GM18867 (cell line): ENCODE measurements at regions not wholly inside any gene's neighbourhood (a gene's known extent, or its start where the extent isn't known, plus 50 kb on each side); places are given as distances from the start of the nearest gene placed in this dataset.
"Not testable (repeated sequence)": the region's sequence is repeated elsewhere in the genome, so short reads cannot be mapped to it uniquely, and the experiment has no call there.

Experiments
- ATAC-seq: cut with Tn5 transposase; IDR thresholded peaks from one replicate; pipeline ENCODE4 v1.9.1; 2021; ENCODE audit warnings: mild to moderate bottlenecking, moderate library complexity; ENCODE audit not compliant: unreplicated experiment

DNA sequence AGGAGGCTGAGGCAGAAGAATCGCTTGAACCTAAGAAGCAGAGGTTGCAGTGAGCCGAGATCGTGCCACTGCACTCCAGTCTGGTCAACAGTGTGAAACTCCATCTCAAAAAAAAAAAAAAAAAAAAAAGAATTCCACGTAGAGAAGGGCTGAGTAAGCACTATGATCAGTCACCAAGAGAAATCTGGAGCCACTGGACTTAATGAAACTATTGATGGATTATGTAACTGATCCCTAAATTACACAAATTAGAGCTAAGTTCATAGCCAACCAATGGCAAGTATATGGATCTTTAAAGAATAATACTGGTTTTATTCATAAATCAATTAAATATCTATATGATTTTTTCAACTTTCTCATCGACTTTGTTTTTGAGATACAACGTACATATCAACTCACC, 72.2 kb upstream of the ABLIM1 start:
- no peak for ATAC-seq

GRCh38 chr10:114732931-114733330, 74.9 kb upstream of the ABLIM1 start:
- ATAC-seq = no peak

DNA sequence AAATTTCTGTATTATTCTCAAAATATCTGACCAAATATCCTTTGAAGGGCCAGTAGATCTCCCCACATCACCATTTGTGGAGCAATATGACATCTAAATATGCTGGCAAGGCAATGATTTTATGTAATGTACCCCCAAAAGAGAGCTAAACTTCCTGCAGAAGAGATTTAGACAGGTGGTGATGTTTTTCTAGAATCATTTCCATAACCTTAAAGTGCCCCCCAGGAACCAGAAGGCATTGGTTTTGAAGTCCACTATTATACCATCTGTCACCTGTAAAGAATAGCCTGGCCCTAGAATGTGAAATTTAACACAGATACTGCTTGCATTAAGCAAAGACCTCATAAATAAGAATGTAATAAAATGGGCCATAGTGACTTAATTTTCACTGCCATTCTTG, 77.9 kb upstream of the ABLIM1 start:
- no peak for ATAC-seq

DNA sequence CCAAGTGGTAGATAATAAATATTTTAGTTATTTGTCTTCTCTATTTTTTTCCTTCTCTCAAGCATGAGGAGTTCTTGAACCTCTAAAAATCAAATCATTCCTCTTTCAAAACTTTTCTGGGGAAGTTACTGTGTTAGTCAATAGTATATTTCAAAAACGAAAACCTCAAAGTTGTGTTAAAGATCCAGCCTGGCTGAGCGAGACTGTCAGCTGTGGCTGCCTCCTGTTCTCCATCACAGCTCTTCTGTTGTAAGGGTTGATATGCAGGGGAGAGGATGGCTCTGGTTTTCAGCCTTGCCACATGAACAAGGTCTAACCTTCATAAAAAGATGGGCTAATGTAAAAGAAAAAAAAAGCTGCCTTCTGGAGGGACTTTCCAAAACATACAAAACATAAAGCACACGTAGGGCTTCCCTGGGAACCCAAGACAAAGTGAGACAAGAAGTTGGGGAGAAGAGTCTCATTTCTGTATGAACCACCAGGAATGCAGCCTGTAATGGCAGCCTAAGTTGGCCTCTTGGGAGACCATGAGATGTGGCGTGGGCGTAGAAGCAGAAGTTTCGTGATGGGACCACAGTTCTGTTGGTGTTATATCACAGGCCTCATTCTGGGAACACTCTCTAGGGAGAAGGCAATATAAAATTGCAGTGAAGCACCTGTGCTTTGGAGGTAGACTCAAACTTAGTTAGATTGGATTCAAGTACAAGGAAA, 77.9 kb upstream of the FHIP2A start:
- ATAC-seq = no peak

DNA sequence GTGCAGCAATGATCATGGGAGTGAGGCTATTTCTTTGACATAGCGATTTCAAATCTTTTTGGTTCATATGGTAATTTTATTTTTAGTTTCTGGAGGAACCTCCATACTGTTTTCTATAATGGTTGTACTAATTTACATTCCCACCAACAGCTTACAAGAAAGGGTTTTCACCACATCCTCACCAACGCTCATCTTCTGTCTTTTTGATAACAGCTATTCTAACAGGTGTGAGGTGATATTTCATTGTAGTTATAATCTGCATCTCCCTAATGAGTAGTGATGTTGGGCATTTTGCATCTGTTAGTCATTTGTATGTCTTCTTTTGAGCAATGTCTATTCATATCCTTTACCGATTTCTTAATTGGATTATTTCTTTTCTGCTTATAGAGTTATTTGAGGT, 75.0 kb upstream of the FHIP2A start:
- no peak for ATAC-seq

DNA sequence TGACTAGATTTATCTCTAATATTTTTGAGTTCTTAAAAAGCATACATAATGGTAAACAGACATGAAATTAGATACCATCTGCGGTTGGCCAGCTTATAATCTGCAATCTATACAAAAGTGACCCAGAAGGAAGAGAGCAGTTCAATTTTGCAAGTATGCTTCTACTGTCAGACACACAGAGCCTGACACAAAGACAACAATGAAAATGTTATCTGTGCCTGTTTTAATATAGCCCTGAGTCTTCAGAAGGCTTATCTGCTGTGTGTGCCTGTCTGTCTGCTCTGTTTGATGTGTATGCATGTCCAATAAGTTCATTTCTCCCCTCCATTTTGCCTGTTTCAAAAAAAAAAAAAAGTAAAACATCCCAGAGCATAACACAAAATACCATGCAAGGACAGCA, 73.3 kb upstream of the FHIP2A start:
- ATAC-seq = no peak

- no peak for ATAC-seq
Measured at GRCh38 chr10:114749014-114749413, 72.6 kb upstream of the FHIP2A start.

DNA sequence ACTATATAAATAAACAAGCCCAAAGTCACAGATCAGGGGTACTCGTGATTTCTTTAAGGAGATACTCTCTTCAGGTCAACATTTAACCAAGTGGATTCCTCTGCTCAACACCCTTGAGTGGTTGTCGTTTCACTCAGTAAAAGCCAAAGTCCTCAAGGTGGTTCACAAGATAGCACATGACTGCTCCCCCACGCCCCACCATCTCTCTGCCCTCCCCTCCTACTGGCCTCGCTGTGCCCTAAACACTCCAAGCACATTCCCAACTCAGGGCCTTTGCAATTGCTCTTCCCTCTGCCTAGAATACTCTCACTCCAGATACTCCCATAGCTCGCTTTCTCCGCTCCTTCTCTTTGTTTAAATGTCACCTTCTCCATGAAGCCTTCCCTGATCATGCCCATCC, 72.1 kb upstream of the FHIP2A start:
- no peak for ATAC-seq

DNA sequence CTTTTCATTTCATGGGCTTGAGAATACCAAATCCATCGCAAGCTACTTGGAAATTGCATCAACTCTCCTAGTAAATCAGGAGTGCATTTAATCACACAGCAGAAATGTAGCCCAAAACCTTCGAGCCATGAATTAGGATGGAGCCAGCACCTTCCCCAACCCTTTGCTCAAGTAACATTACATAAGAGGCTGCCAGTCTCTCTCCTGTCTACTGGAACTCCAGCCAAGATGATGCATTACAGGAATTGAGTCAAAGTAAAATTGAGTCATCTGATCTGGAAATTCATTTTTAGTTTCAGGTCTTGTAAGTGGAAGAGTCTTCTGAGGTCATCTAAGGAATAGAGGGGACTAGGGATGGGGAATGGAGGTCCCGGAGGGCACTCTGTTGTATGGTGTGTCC, 69.7 kb upstream of the FHIP2A start:
- ATAC-seq = no peak

- ATAC-seq = not testable (repeated sequence)
Measured at GRCh38 chr10:114752570-114752969, 69.0 kb upstream of the FHIP2A start.

GRCh38 chr10:114753126-114753525, 68.5 kb upstream of the FHIP2A start:
- no peak for ATAC-seq

DNA sequence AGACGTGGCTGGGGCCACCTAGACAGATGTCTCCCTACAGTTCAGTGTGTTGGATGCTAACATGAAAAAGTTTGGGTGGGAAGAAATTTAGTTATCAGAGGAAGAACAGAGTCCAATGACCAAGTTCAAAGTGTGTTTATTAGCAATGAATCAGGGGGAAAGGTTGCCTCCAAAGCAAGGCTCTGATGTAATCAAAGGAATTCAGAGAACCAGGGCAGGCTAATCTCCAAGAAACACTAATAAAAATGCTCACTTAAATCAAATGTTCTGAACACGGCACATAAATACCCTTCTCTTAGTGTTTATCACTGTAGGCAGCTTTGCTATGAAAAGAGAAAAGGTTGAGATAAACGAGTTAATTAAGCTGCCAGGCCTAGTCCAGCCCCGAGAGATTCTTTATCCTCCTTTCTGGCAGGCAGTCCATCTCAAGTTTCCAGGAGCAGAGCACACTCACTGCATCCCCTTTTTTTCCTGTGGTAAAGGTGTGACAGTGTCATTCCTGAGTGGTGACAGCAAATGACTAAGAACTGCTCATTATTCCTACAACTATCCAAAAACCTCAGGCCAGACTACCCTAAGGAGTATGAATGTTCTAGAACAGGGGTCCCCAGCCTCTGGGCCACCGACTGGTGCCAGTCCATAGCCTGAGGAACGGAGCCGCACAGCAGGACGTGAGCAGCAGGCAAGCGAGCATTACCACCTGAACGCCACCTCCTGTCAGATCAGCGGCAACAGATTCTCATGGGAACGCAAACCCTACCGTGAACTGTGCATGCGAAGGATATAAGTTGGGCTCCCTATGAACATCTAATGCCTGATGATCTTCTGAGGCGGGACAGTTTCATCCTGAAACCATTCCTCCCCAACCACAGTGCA, 66.9 kb upstream of the FHIP2A start:
- ATAC-seq = no peak

- ATAC-seq = no peak
Measured at GRCh38 chr10:114755537-114755936, 66.0 kb upstream of the FHIP2A start.

DNA sequence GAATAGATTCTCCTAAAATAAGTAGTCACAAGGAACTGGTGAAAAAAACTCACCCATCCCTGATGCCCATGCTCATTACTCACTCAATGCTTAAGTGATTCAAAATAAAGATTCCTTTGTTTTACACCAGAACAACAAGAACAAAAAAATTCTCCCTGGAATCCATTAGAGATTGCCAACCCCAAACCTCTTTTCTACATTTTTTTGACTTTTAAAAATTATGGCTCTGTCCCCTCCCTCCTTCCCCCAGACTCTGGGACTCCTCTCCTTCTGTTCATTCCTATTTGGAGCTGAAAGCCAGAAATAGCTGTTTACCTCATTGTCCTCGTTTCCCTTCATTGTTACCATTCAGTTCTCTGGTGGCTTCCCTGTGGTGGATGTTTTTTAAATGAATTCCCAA, 63.2 kb upstream of the FHIP2A start:
- ATAC-seq = no peak

GRCh38 chr10:114761205-114762193, 60.1 kb upstream of the FHIP2A start:
- no peak for ATAC-seq

GRCh38 chr10:114762811-114763210, 58.8 kb upstream of the FHIP2A start:
- ATAC-seq = no peak

- no peak for ATAC-seq
Measured at GRCh38 chr10:114764656-114765055, 56.9 kb upstream of the FHIP2A start.

DNA sequence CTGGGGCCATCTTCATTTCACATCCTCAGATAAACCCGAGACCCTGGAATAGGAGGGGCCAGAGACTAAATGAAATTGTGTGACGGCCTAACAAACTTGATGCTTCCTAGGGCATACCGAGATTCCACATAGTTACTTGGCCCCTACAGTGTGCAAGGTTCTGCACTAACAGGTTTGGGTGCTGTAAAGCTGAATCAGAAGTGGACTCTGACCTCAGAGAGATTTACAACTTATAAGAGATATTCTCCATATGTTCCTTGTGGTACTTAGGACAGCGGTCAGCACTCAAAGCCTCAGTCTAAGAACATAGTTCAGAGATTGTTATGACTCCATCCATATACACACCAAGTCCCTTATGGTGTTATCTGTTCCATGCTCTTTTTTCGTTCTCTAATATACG, 55.1 kb upstream of the FHIP2A start:
- ATAC-seq = no peak

GRCh38 chr10:114767101-114767985, 54.2 kb upstream of the FHIP2A start:
- peak; percentile 41 for ATAC-seq
